Loucy (cell line): ENCODE measurements at regions not wholly inside any gene's neighbourhood (a gene's known extent, or its start where the extent isn't known, plus 50 kb on each side); places are given as distances from the start of the nearest gene placed in this dataset.

Source experiments
- H2AFZ ChIP-seq: fragments of 200-600 bp; sonication (generic); 2 replicates; pipeline ENCODE4 v1.6.0; 2016; ENCODE audit warnings: antibody characterized with exemption, mild to moderate bottlenecking, low read length, moderate library complexity
- H3F3A ChIP-seq: fragments of 200-600 bp; 2 replicates; pipeline ENCODE4 v1.6.0; 2016; ENCODE audit warnings: antibody characterized with exemption, low read depth, mild to moderate bottlenecking
- H3K27me3 ChIP-seq: fragments of 200-600 bp; sonication (generic); 2 replicates; pipeline ENCODE4 v1.6.1; 2014; ENCODE audit warnings: low read length, mild to moderate bottlenecking; ENCODE audit not compliant: insufficient read depth, poor library complexity, severe bottlenecking
- H3K36me3 ChIP-seq: fragments of 200-600 bp; sonication (generic); 2 replicates; pipeline ENCODE4 v1.6.1; 2016; ENCODE audit warnings: low read length; ENCODE audit not compliant: insufficient read depth
- H3K4me1 ChIP-seq: fragments of 200-600 bp; sonication (generic); 2 replicates; pipeline ENCODE4 v1.5.1; 2014; ENCODE audit warnings: low read length, mild to moderate bottlenecking; ENCODE audit not compliant: insufficient read depth, poor library complexity, severe bottlenecking
- H3K4me2 ChIP-seq: fragments of 200-600 bp; sonication (generic); 2 replicates; pipeline ENCODE4 v1.6.0; 2014; ENCODE audit warnings: antibody characterized with exemption, low read length, low read depth, mild to moderate bottlenecking; ENCODE audit not compliant: poor library complexity, severe bottlenecking
- H3K4me3 ChIP-seq: fragments of 200-600 bp; sonication (generic); 2 replicates; pipeline ENCODE4 v1.5.1; 2014; ENCODE audit warnings: low read length, mild to moderate bottlenecking, mixed read lengths; ENCODE audit not compliant: poor library complexity, severe bottlenecking
- H3K79me2 ChIP-seq: fragments of 200-600 bp; sonication (generic); 2 replicates; pipeline ENCODE4 v1.6.1; 2014; ENCODE audit warnings: low read length; ENCODE audit not compliant: insufficient read depth
- H3K9ac ChIP-seq: fragments of 200-600 bp; sonication (generic); 2 replicates; pipeline ENCODE4 v1.6.0; 2014; ENCODE audit warnings: mild to moderate bottlenecking, low read depth, low read length, moderate library complexity; ENCODE audit not compliant: poor library complexity, severe bottlenecking
- H3K9me2 ChIP-seq: fragments of 200-600 bp; sonication (generic); replicated peaks from 2 replicates; pipeline ENCODE4 v1.6.1; 2016; ENCODE audit warnings: low read depth, low read length, mixed read lengths
- H3K9me3 ChIP-seq: fragments of 200-600 bp; sonication (generic); 2 replicates; pipeline ENCODE4 v1.6.1; 2014; ENCODE audit warnings: mild to moderate bottlenecking, antibody characterized with exemption, low read length, low read depth; ENCODE audit not compliant: insufficient read depth
- H4K20me1 ChIP-seq: fragments of 200-600 bp; sonication (generic); 2 replicates; pipeline ENCODE4 v1.6.0; 2014; ENCODE audit warnings: antibody characterized with exemption, low read length, mild to moderate bottlenecking; ENCODE audit not compliant: insufficient read depth, poor library complexity, severe bottlenecking
- EZH2phosphoT487 ChIP-seq: fragments of 200-600 bp; IDR thresholded peaks from 2 replicates; pipeline ENCODE4 v1.6.1; 2018; ENCODE audit warnings: antibody characterized with exemption, mild to moderate bottlenecking, moderate library complexity, borderline replicate concordance
- TF ChIP-seq, protein P1 (sequence below): fragments of 200-600 bp; sonication (generic); conservative IDR thresholded peaks from 2 replicates; pipeline ENCODE4 v1.5.1; 2014; ENCODE audit warnings: mild to moderate bottlenecking, antibody characterized with exemption, low read length

DNA sequence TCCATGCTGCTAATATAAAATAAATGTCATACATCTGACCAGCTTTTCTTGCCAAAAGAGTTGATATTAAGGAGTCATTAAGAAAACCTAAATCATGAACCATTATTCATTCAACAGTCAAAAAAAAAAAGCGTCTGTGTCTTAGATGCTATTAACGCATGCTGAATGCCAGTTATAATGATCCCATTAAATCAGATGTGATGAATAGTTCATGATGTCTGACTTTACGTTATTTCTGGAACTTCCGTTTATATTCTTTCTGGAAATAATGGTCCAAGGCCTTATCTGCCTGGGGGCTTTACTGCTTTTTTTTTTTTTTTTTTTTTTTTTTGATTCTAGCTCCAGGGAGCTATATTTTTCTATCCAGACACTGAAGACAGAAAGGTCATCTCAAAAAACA, 877.1 kb downstream of the HACE1 start:
- H3K27me3 ChIP-seq: no peaks in the 10 kb centered on the region
- no peak overlapping the region for H3K9ac ChIP-seq
- no peak overlapping the region for H3K4me2 ChIP-seq
- no peaks in the 10 kb centered on the region for H3F3A ChIP-seq
- no peak overlapping the region for H3K4me3 ChIP-seq
- H3K79me2 ChIP-seq: no peaks in the 10 kb centered on the region
- no peaks in the 10 kb centered on the region for H3K9me3 ChIP-seq
- TF ChIP-seq, protein P1, sequence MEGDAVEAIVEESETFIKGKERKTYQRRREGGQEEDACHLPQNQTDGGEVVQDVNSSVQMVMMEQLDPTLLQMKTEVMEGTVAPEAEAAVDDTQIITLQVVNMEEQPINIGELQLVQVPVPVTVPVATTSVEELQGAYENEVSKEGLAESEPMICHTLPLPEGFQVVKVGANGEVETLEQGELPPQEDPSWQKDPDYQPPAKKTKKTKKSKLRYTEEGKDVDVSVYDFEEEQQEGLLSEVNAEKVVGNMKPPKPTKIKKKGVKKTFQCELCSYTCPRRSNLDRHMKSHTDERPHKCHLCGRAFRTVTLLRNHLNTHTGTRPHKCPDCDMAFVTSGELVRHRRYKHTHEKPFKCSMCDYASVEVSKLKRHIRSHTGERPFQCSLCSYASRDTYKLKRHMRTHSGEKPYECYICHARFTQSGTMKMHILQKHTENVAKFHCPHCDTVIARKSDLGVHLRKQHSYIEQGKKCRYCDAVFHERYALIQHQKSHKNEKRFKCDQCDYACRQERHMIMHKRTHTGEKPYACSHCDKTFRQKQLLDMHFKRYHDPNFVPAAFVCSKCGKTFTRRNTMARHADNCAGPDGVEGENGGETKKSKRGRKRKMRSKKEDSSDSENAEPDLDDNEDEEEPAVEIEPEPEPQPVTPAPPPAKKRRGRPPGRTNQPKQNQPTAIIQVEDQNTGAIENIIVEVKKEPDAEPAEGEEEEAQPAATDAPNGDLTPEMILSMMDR: no peak
- TF ChIP-seq EZH2phosphoT487: no peak
- no peaks in the 10 kb centered on the region for H3K9me2 ChIP-seq
- no peak overlapping the region for H2AFZ ChIP-seq
- no peaks in the 10 kb centered on the region for H3K36me3 ChIP-seq
- no peaks in the 10 kb centered on the region for H4K20me1 ChIP-seq
- H3K4me1 ChIP-seq: no peaks in the 10 kb centered on the region

DNA sequence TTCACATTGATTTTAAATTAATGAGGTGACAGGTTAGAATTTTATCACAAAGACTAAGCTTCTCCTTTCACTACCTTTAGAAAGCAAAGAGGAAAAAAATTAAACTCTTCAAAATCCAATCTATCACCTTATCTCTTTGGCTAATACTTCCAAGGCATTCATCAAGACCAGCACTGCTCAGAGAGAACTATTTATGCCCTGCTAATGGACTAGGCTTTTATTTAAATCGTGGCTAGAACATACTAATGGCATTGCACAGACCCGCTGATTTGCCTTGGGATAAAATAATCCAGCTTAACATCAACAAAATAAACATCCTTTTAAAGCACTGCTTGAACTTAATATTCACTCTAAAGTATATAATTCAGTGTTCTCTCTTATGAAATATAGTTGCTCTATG, 880.4 kb downstream of the HACE1 start:
- Histone ChIP-seq H3K4me2 (no peak overlapping the region), H3K4me1 (no peaks in the 10 kb centered on the region), H3K27me3 (no peaks in the 10 kb centered on the region), H3K9me3 (no peaks in the 10 kb centered on the region), H3K4me3 (no peak overlapping the region), H3K9me2 (no peaks in the 10 kb centered on the region), H3K36me3 (no peaks in the 10 kb centered on the region), H3F3A (no peaks in the 10 kb centered on the region), H2AFZ (no peak overlapping the region), H3K9ac (no peak overlapping the region), H4K20me1 (no peaks in the 10 kb centered on the region), H3K79me2 (no peaks in the 10 kb centered on the region)
- TF ChIP-seq, protein P1: no peak
- TF ChIP-seq EZH2phosphoT487: no peak

DNA sequence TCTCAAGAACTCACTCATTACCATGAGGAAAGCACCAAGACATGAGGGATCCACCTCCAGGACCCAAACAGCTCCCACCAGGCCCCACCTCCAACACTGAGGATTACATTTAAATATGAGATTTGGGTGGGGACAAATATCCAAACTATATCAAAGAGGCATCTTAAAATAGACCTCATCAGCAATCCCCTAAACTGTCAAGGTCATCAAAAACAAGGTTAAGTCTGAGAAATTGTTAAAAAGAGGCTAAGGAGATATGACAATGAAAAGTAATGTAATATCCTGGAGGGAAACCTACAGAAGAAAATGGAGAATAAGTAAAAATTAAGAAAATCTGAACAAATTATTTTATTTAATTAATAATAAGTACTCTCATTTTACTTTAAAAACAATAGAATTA, 922.3 kb downstream of the HACE1 start:
- Histone ChIP-seq H3K4me1 (no peaks in the 10 kb centered on the region), H3K9me2 (no peaks in the 10 kb centered on the region), H3K27me3 (no peaks in the 10 kb centered on the region), H3K9ac (no peak overlapping the region), H3K4me3 (no peak overlapping the region), H3K4me2 (no peak overlapping the region), H3F3A (no peaks in the 10 kb centered on the region), H2AFZ (no peak overlapping the region), H3K9me3 (no peaks in the 10 kb centered on the region), H3K36me3 (no peaks in the 10 kb centered on the region), H3K79me2 (no peaks in the 10 kb centered on the region), H4K20me1 (no peaks in the 10 kb centered on the region)
- TF ChIP-seq, protein P1: no peak
- no peak for TF ChIP-seq EZH2phosphoT487
